Keratinocyte (primary cell): ENCODE measurements at regions not wholly inside any gene's neighbourhood (a gene's known extent, or its start where the extent isn't known, plus 50 kb on each side); places are given as distances from the start of the nearest gene placed in this dataset.

Source experiments
- CTCF ChIP-seq, 3 experiments: IDR thresholded peaks in 1 of 3; conservative IDR thresholded peaks in 1 of 3; optimal IDR thresholded peaks in 1 of 3; 2 replicates in 2 of 3; 3 replicates in 1 of 3; pipeline versions ENCODE3 to v1.5.1; 2011; ENCODE audit warnings: low read length in 3 of 3, mild to moderate bottlenecking in 3 of 3, moderate library complexity in 2 of 3, control low read depth in 1 of 3, inconsistent platforms in 1 of 3; ENCODE audit not compliant: insufficient read depth in 2 of 3; ENCODE audit errors: extremely low read depth in 1 of 3
- EZH2 ChIP-seq: IDR thresholded peaks from one replicate; pipeline ENCODE4 v1.6.1; 2012; ENCODE audit warnings: inconsistent platforms, mild to moderate bottlenecking, low read length, moderate library complexity

- no peak for TF ChIP-seq CTCF (optimal IDR thresholded peaks at IDR 0.05 in 1 of 3, IDR thresholded peaks at IDR 0.05 in 1 of 3, conservative IDR thresholded peaks at IDR 0.05 in 1 of 3; ENCODE audit: extremely low read depth in 1 of 3, insufficient read depth in 2 of 3, low read length in 3 of 3)
- no peak for TF ChIP-seq EZH2
Measured at GRCh38 chr13:38180126-38180525, 169.5 kb upstream of the UFM1 start.
